ENCODE measurements at regions not wholly inside any gene's neighbourhood (a gene's known extent, or its start where the extent isn't known, plus 50 kb on each side); places are given as distances from the start of the nearest gene placed in this dataset.

DNA sequence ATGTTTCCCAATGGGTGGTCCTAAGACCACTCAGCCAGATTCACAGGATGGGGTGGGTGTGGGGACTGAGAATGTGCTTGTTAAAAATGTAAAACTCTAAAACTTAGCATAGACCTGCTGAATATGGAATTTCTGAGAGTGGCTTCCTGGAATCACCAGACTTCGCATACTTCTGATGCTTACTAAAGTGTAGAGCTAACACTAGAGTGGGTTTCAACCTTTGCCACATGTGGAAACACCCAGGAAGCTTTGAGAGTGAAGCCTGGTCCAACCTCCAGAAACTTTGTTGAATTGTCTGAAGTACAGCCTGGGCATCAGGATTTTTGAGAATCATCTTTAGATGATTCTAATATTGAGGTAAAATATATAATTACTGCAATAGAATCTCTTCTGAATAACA lies 167.8 kb upstream of the EDNRA start:
- TF ChIP-seq POLR2A (IDR thresholded peaks at IDR 0.05; ENCODE audit: low read depth, low read length) (no peak), POLR2AphosphoS5 (IDR thresholded peaks at IDR 0.05; ENCODE audit: low read depth, low read length) (no peak), TAF1 (IDR thresholded peaks at IDR 0.05; ENCODE audit: borderline replicate concordance, low read depth, low read length) (no peak)

All from GM12892 (cell line).